CD4-positive, CD25-positive, alpha-beta regulatory T cell (primary cell): ENCODE measurements at regions not wholly inside any gene's neighbourhood (a gene's known extent, or its start where the extent isn't known, plus 50 kb on each side); places are given as distances from the start of the nearest gene placed in this dataset.

Experiments used
- ATAC-seq, 2 donors: fragments of 150-1000 bp; cut with Tn5 transposase; one replicate each; pipeline ENCODE4 v1.10.0; 2021; ENCODE audit warnings: low read depth in 2 of 2, moderate number of reproducible peaks in 2 of 2, moderate library complexity in 1 of 2
- DNase-seq, 3 donors: peaks; one replicate each; pipeline versions ENCODE4 v3.0.0 to v3.0.0-alpha.2; 2012 to 2022; ENCODE audit warnings: mixed read lengths in 1 of 3
- H3K27ac ChIP-seq: one replicate; pipeline ENCODE4 v1.7.0; 2013; ENCODE audit warnings: mild to moderate bottlenecking, low read length; ENCODE audit not compliant: insufficient read depth, poor library complexity, severe bottlenecking
- H3K27me3 ChIP-seq: one replicate; pipeline ENCODE4 v1.7.0; 2013; ENCODE audit warnings: low read length; ENCODE audit not compliant: control insufficient read depth, insufficient read depth
- H3K36me3 ChIP-seq: one replicate; pipeline ENCODE4 v1.7.0; 2013; ENCODE audit warnings: mild to moderate bottlenecking, low read length, moderate library complexity; ENCODE audit not compliant: control insufficient read depth, insufficient read depth
- H3K4me1 ChIP-seq: 2 replicates; pipeline ENCODE4 v1.7.0; 2013; ENCODE audit warnings: mild to moderate bottlenecking, low read length; ENCODE audit not compliant: insufficient read depth, control insufficient read depth, poor library complexity, severe bottlenecking
- H3K4me3 ChIP-seq: one replicate; pipeline ENCODE4 v1.7.0; 2013; ENCODE audit warnings: low read depth, mild to moderate bottlenecking, low read length, moderate library complexity
- H3K9me3 ChIP-seq, 2 experiments: 1 replicate in 1 of 2; 2 replicates in 1 of 2; pipeline ENCODE4 v1.7.0; 2013; ENCODE audit warnings: low read length in 2 of 2, mild to moderate bottlenecking in 1 of 2, moderate library complexity in 1 of 2; ENCODE audit not compliant: control insufficient read depth in 2 of 2
- H3K27ac Mint-ChIP-seq, 3 donors: one replicate each; pipeline ENCODE4 v1.8.0; 2020 to 2022; ENCODE audit warnings: mild to moderate bottlenecking in 3 of 3, mixed read lengths in 3 of 3, moderate library complexity in 2 of 3
- H3K27me3 Mint-ChIP-seq: one replicate; pipeline ENCODE4 v1.8.0; 2022; ENCODE audit warnings: mild to moderate bottlenecking, mixed read lengths
- H3K36me3 Mint-ChIP-seq: one replicate; pipeline ENCODE4 v1.8.0; 2020; ENCODE audit warnings: mixed read lengths
- H3K4me1 Mint-ChIP-seq, 4 donors: one replicate each; pipeline ENCODE4 v1.8.0; 2020 to 2022; ENCODE audit warnings: mixed read lengths in 4 of 4, mild to moderate bottlenecking in 1 of 4
- H3K4me3 Mint-ChIP-seq, 4 donors: one replicate each; pipeline ENCODE4 v1.8.0; 2020 to 2022; ENCODE audit warnings: mild to moderate bottlenecking in 4 of 4, mixed read lengths in 4 of 4, moderate library complexity in 3 of 4
- H3K9me3 Mint-ChIP-seq, 7 donors: one replicate each; pipeline ENCODE4 v1.8.0; 2020 to 2022; ENCODE audit warnings: mixed read lengths in 7 of 7, mild to moderate bottlenecking in 3 of 7, moderate library complexity in 2 of 7

GRCh38 chr10:131032329-131033165, 279.0 kb downstream of the TCERG1L start:
- Histone ChIP-seq H3K27ac (no peak overlapping the region), H3K9me3 (no peaks in the 10 kb centered on the region), H3K36me3 (no peaks in the 10 kb centered on the region), H3K4me3 (no peak overlapping the region), H3K4me1 (no peaks in the 10 kb centered on the region), H3K27me3 (no peaks in the 10 kb centered on the region)
- Mint-ChIP-seq H3K27me3 (no peaks in the 10 kb centered on the region), H3K9me3 (peaks cover 0 to 3% (median 0%) of the 10 kb centered on the region in 7 donors), H3K36me3 (no peaks in the 10 kb centered on the region), H3K4me3 (no peak overlapping the region), H3K27ac (no peak overlapping the region), H3K4me1 (no peaks in the 10 kb centered on the region)
- ATAC-seq (no peak), DNase-seq (no peak)

DNA sequence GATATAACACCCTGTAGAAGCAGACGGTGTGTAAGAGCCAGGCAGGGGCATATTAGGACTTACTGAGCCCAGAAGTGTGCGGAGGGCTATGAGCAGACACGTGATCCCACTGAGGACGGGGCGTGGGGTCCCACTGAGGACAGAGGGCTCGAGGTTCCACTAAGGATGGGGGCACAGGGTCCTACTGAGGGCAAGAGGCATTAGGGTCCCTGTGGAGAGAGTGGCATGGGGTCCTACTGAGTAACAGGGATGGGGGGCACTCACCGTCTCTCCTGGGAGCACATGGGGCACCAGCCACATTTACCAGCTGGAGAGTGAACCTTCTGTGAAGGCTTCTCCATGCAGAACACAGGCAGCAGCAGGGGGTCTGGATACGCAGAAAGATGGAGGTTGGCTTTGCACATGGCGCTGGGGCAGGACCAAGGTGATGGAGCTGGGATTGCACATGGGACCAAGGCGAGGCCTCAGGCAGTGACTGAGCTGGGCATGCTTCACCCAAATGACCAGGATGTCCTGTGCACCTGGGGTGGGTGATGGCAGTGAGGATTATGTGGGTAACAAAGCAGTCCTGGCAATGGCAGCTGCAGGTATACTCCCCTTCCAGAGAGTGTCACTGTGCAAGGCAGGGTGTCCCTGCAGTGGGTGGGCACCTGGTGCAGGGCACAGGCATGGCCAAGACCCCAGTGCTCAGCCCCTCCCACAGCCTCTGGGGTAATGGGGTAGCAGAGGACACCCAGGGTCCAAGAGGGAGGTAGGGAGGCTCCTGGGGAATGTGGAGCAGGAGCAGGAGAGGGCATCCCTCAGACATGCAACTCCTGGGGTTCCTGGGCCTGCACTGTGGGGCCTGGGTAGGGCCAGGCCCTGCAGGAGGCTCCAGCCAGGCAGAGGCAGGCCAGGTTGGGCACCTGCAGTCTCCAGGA, 278.1 kb downstream of the TCERG1L start:
- no peaks in the 10 kb centered on the region for H3K9me3 ChIP-seq
- Mint-ChIP-seq H3K9me3 (peaks cover 0 to 3% (median 0%) of the 10 kb centered on the region in 7 donors), H3K27ac (no peak overlapping the region), H3K4me3 (no peak overlapping the region), H3K4me1 (no peaks in the 10 kb centered on the region), H3K27me3 (no peaks in the 10 kb centered on the region), H3K36me3 (no peaks in the 10 kb centered on the region)
- H3K4me3 ChIP-seq = no peak overlapping the region
- H3K27me3 ChIP-seq = no peaks in the 10 kb centered on the region
- H3K4me1 ChIP-seq = no peaks in the 10 kb centered on the region
- H3K27ac ChIP-seq = no peak overlapping the region
- no peaks in the 10 kb centered on the region for H3K36me3 ChIP-seq
- ATAC-seq = no peak
- no peak for DNase-seq

DNA sequence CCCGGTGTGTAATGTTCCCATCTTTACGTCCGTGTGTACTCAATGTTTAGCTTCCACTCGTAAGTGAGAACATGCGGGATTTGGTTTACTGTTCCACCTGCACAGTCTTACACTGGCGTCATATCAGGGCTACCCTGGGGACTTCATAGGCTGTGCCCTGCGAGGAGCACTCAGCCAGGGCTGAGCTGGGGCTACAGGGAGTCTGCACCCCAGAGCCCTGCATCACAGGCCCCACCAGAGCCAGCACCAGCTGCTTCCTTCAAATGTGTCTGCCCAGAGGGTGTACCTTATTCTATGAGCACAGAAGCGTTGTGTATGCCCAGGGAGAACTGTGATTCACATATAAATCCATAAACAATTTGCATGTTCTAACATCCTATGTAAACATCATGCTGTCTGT, 277.1 kb downstream of the TCERG1L start:
- H3K4me3 ChIP-seq = no peak overlapping the region
- no peaks in the 10 kb centered on the region for H3K9me3 ChIP-seq
- Mint-ChIP-seq H3K9me3 (peaks cover 0 to 3% (median 0%) of the 10 kb centered on the region in 7 donors), H3K27ac (no peak overlapping the region), H3K36me3 (no peaks in the 10 kb centered on the region), H3K4me3 (no peak overlapping the region), H3K4me1 (no peaks in the 10 kb centered on the region), H3K27me3 (no peaks in the 10 kb centered on the region)
- ATAC-seq (no peak), DNase-seq (no peak)
- H3K27me3 ChIP-seq = no peaks in the 10 kb centered on the region
- H3K4me1 ChIP-seq = no peaks in the 10 kb centered on the region
- no peak overlapping the region for H3K27ac ChIP-seq
- no peaks in the 10 kb centered on the region for H3K36me3 ChIP-seq

- Histone ChIP-seq H3K9me3 (no peaks in the 10 kb centered on the region), H3K4me3 (no peak overlapping the region), H3K27ac (no peak overlapping the region), H3K36me3 (no peaks in the 10 kb centered on the region), H3K4me1 (no peaks in the 10 kb centered on the region), H3K27me3 (no peaks in the 10 kb centered on the region)
- H3K9me3 Mint-ChIP-seq = peaks cover 0 to 3% (median 0%) of the 10 kb centered on the region in 7 donors
- no peak overlapping the region for H3K27ac Mint-ChIP-seq
- H3K36me3 Mint-ChIP-seq = no peaks in the 10 kb centered on the region
- H3K27me3 Mint-ChIP-seq = no peaks in the 10 kb centered on the region
- DNase-seq (no peak), ATAC-seq (no peak)
- H3K4me1 Mint-ChIP-seq = no peaks in the 10 kb centered on the region
- H3K4me3 Mint-ChIP-seq = no peak overlapping the region
Observed at GRCh38 chr10:131035779-131036178, 275.7 kb downstream of the TCERG1L start.

- Mint-ChIP-seq H3K36me3 (no peaks in the 10 kb centered on the region), H3K27ac (no peak overlapping the region), H3K9me3 (peaks cover 0 to 3% (median 0%) of the 10 kb centered on the region in 7 donors), H3K27me3 (no peaks in the 10 kb centered on the region), H3K4me1 (no peaks in the 10 kb centered on the region), H3K4me3 (no peak overlapping the region)
- Histone ChIP-seq H3K4me1 (no peaks in the 10 kb centered on the region), H3K27ac (no peak overlapping the region), H3K9me3 (no peaks in the 10 kb centered on the region), H3K27me3 (no peaks in the 10 kb centered on the region), H3K36me3 (no peaks in the 10 kb centered on the region), H3K4me3 (no peak overlapping the region)
- ATAC-seq (no peak), DNase-seq (no peak)
Observed at GRCh38 chr10:131038056-131038455, 273.5 kb downstream of the TCERG1L start.

DNA sequence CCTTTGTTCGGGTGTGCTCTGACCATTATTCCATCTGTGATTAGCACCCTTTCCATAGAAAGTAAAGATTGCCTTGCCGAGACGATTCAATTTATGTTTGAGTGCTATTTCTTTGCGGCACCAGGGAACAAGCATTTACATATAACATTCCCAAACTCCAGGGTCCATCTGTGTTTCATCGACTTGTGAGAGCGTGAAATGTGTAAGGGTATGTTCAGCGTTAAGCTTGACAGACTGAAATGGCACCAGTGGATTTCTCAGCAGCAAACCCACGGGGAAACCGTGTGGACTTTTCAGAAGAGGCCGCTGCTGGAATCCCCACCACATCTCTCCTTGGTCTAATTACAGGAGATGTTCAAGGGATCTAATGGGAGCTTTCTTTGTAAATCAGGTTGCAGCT, 270.5 kb downstream of the TCERG1L start:
- H3K4me1 Mint-ChIP-seq = no peaks in the 10 kb centered on the region
- no peaks in the 10 kb centered on the region for H3K36me3 Mint-ChIP-seq

DNA sequence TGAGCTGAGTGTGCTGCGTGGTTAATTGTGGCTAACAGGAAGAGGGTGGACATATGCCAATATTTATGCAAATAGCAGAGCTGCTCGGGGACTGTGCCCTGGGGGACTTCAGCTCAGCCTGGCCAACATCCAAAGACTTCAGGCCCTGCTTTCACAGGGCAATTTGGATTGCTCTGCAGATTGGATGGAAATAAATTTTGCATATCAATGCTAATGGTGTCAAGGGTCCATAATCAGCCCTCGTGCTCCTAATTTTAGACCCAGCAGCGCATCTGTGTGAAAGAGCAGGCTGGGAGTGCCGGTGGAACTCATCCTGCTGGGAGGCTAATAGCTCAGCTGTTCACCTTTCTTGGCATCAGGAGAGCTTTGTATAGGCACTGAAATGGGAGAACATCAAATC, 270.1 kb downstream of the TCERG1L start:
- Mint-ChIP-seq H3K36me3 (no peaks in the 10 kb centered on the region), H3K4me3 (no peak overlapping the region), H3K4me1 (no peaks in the 10 kb centered on the region), H3K27me3 (no peaks in the 10 kb centered on the region), H3K27ac (no peak overlapping the region), H3K9me3 (peaks cover 0 to 2% (median 0%) of the 10 kb centered on the region in 7 donors)
- Histone ChIP-seq H3K4me3 (no peak overlapping the region), H3K4me1 (no peaks in the 10 kb centered on the region), H3K9me3 (no peaks in the 10 kb centered on the region), H3K36me3 (no peaks in the 10 kb centered on the region), H3K27me3 (no peaks in the 10 kb centered on the region), H3K27ac (no peak overlapping the region)
- ATAC-seq (no peak), DNase-seq (no peak)

More for the DNA sequence above, 270.5 kb downstream of the TCERG1L start:
- Histone ChIP-seq H3K4me3 (no peak overlapping the region), H3K4me1 (no peaks in the 10 kb centered on the region), H3K36me3 (no peaks in the 10 kb centered on the region), H3K9me3 (no peaks in the 10 kb centered on the region), H3K27me3 (no peaks in the 10 kb centered on the region), H3K27ac (no peak overlapping the region)
- Mint-ChIP-seq H3K9me3 (peaks cover 0 to 2% (median 0%) of the 10 kb centered on the region in 7 donors), H3K27ac (no peak overlapping the region), H3K4me3 (no peak overlapping the region), H3K27me3 (no peaks in the 10 kb centered on the region)
- DNase-seq (no peak), ATAC-seq (no peak)
